Umbilical cord (tissue), 1 donor: ENCODE measurements at regions not wholly inside any gene's neighbourhood (a gene's known extent, or its start where the extent isn't known, plus 50 kb on each side); places are given as distances from the start of the nearest gene placed in this dataset.
"Not testable (repeated sequence)": the region's sequence is repeated elsewhere in the genome, so short reads cannot be mapped to it uniquely, and the experiment has no call there.

Experiments
- DNase-seq: peaks from one replicate; pipeline ENCODE4 v3.0.0-alpha.2; 2015; ENCODE audit warnings: low spot score

- no peak for DNase-seq
Observed at GRCh38 chr7:114364151-114364550, 50.5 kb upstream of the FOXP2 start.

- DNase-seq: no peak
Observed at GRCh38 chr7:114363292-114363691, 51.3 kb upstream of the FOXP2 start.

GRCh38 chr7:114358911-114359310 lies 55.7 kb upstream of the FOXP2 start:
- no peak for DNase-seq

- DNase-seq: no peak
Observed at GRCh38 chr7:114356133-114356532, 58.5 kb upstream of the FOXP2 start.

- no peak for DNase-seq
Observed at GRCh38 chr7:114354306-114354705, 60.3 kb upstream of the FOXP2 start.

GRCh38 chr7:114345494-114345893 lies 69.1 kb upstream of the FOXP2 start:
- peak; percentile 9 for DNase-seq

GRCh38 chr7:114343949-114344708 lies 70.5 kb upstream of the FOXP2 start:
- DNase-seq: no peak

GRCh38 chr7:114342431-114343179 lies 72.0 kb upstream of the FOXP2 start:
- DNase-seq: no peak

GRCh38 chr7:114341648-114342047 lies 73.0 kb upstream of the FOXP2 start:
- no peak for DNase-seq

GRCh38 chr7:114334989-114335388 lies 79.6 kb upstream of the FOXP2 start:
- no peak for DNase-seq

GRCh38 chr7:114329458-114329857 lies 85.2 kb upstream of the FOXP2 start:
- DNase-seq: not testable (repeated sequence)

- no peak for DNase-seq
Observed at GRCh38 chr7:114317450-114318098, 97.0 kb upstream of the FOXP2 start.

- DNase-seq: no peak
Observed at GRCh38 chr7:114312649-114313048, 102.0 kb upstream of the FOXP2 start.

- DNase-seq: no peak
Observed at GRCh38 chr7:114310345-114311110, 104.1 kb upstream of the FOXP2 start.

GRCh38 chr7:114309729-114310128 lies 104.9 kb upstream of the FOXP2 start:
- no peak for DNase-seq

- no peak for DNase-seq
Observed at GRCh38 chr7:114303301-114303700, 111.3 kb upstream of the FOXP2 start.

GRCh38 chr7:114302858-114303257 lies 111.8 kb upstream of the FOXP2 start:
- no peak for DNase-seq

GRCh38 chr7:114298011-114298410 lies 116.6 kb upstream of the FOXP2 start:
- DNase-seq: peak; percentile 6

- DNase-seq: no peak
Observed at GRCh38 chr7:114297121-114297520, 117.5 kb upstream of the FOXP2 start.

GRCh38 chr7:114295522-114295921 lies 119.1 kb upstream of the FOXP2 start:
- no peak for DNase-seq

- DNase-seq: no peak
Observed at GRCh38 chr7:114294036-114294435, 120.6 kb upstream of the FOXP2 start.
